GM18858 (cell line): ENCODE measurements at regions not wholly inside any gene's neighbourhood (a gene's known extent, or its start where the extent isn't known, plus 50 kb on each side); places are given as distances from the start of the nearest gene placed in this dataset.

Experiments used
- ATAC-seq: cut with Tn5 transposase; IDR thresholded peaks from one replicate; pipeline ENCODE4 v1.9.1; 2021; ENCODE audit not compliant: unreplicated experiment

- no peak for ATAC-seq
Observed at GRCh38 chr13:105996391-105997025, 539.0 kb downstream of the EFNB2 start.

GRCh38 chr13:105994340-105994739 lies 541.1 kb downstream of the EFNB2 start:
- no peak for ATAC-seq

GRCh38 chr13:105991622-105992277 lies 543.7 kb downstream of the EFNB2 start:
- ATAC-seq, result no peak

GRCh38 chr13:105991131-105991530 lies 544.3 kb downstream of the EFNB2 start:
- no peak for ATAC-seq

GRCh38 chr13:105990256-105990958 lies 545.1 kb downstream of the EFNB2 start:
- ATAC-seq, result no peak

- no peak for ATAC-seq
Observed at GRCh38 chr13:105984646-105985045, 550.8 kb downstream of the EFNB2 start.

- ATAC-seq, result no peak
Observed at GRCh38 chr13:105984236-105984635, 551.2 kb downstream of the EFNB2 start.

- ATAC-seq, result no peak
Observed at GRCh38 chr13:105982219-105982930, 553.1 kb downstream of the EFNB2 start.

GRCh38 chr13:105979131-105980011 lies 556.1 kb downstream of the EFNB2 start:
- ATAC-seq, result no peak

- no peak for ATAC-seq
Observed at GRCh38 chr13:105974380-105974779, 561.1 kb downstream of the EFNB2 start.

- no peak for ATAC-seq
Observed at GRCh38 chr13:105972811-105973590, 562.5 kb downstream of the EFNB2 start.

GRCh38 chr13:105972306-105972721 lies 563.1 kb downstream of the EFNB2 start:
- ATAC-seq, result no peak

GRCh38 chr13:105971738-105972137 lies 563.7 kb downstream of the EFNB2 start:
- no peak for ATAC-seq

- no peak for ATAC-seq
Observed at GRCh38 chr13:105971312-105971711, 564.1 kb downstream of the EFNB2 start.

- ATAC-seq, result no peak
Observed at GRCh38 chr13:105969761-105970160, 565.7 kb downstream of the EFNB2 start.

- no peak for ATAC-seq
Observed at GRCh38 chr13:105965910-105966309, 569.6 kb downstream of the EFNB2 start.

- ATAC-seq, result no peak
Observed at GRCh38 chr13:105962080-105962479, 573.4 kb downstream of the EFNB2 start.

GRCh38 chr13:105961438-105961837 lies 574.0 kb downstream of the EFNB2 start:
- no peak for ATAC-seq

- ATAC-seq, result no peak
Observed at GRCh38 chr13:105960326-105960725, 575.1 kb downstream of the EFNB2 start.

GRCh38 chr13:105959876-105960275 lies 575.6 kb downstream of the EFNB2 start:
- no peak for ATAC-seq
